ENCODE measurements at regions not wholly inside any gene's neighbourhood (a gene's known extent, or its start where the extent isn't known, plus 50 kb on each side); places are given as distances from the start of the nearest gene placed in this dataset.

- 0 out of 2 replicates have a peak, but pooled peaks cover 2% of the 10 kb centered on the region for H3K9me3 ChIP-seq
- no peaks in the 10 kb centered on the region for H3K4me1 Mint-ChIP-seq (ENCODE audit: low read depth, unreplicated experiment)
- H3K27ac Mint-ChIP-seq (ENCODE audit: unreplicated experiment), result no peak overlapping the region
- H3K4me1 ChIP-seq, result no peaks in the 10 kb centered on the region
- no peaks in the 10 kb centered on the region for H3K36me3 Mint-ChIP-seq (ENCODE audit: insufficient read depth, unreplicated experiment)
- TF ChIP-seq, protein P1, sequence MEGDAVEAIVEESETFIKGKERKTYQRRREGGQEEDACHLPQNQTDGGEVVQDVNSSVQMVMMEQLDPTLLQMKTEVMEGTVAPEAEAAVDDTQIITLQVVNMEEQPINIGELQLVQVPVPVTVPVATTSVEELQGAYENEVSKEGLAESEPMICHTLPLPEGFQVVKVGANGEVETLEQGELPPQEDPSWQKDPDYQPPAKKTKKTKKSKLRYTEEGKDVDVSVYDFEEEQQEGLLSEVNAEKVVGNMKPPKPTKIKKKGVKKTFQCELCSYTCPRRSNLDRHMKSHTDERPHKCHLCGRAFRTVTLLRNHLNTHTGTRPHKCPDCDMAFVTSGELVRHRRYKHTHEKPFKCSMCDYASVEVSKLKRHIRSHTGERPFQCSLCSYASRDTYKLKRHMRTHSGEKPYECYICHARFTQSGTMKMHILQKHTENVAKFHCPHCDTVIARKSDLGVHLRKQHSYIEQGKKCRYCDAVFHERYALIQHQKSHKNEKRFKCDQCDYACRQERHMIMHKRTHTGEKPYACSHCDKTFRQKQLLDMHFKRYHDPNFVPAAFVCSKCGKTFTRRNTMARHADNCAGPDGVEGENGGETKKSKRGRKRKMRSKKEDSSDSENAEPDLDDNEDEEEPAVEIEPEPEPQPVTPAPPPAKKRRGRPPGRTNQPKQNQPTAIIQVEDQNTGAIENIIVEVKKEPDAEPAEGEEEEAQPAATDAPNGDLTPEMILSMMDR (IDR thresholded peaks at IDR 0.05; ENCODE audit: insufficient read depth in 1 of 2, low read depth in 1 of 2, low read length in 1 of 2, severe bottlenecking in 1 of 2, unreplicated experiment in 1 of 2), result no peak
- intact Hi-C loops (cut with micrococcal nuclease; ENCODE audit: unreplicated experiment), result no loop called here
- CTCF ChIA-PET, result no interaction called here
- no peaks in the 10 kb centered on the region for H3K36me3 ChIP-seq (ENCODE audit: control insufficient read depth, insufficient read depth, low read length)
- H3K27me3 Mint-ChIP-seq (ENCODE audit: insufficient read depth, unreplicated experiment), result peaks cover 2% of the 10 kb centered on the region
- H3K27me3 ChIP-seq (replicated peaks; ENCODE audit: control insufficient read depth, insufficient read depth, low read length), result no peaks in the 10 kb centered on the region
- POLR2A ChIA-PET, result no interaction called here
- DNase-seq, result no peak
- H3K4me3 ChIP-seq (ENCODE audit: low read depth, low read length), result no peak overlapping the region
- H3K9me3 Mint-ChIP-seq (ENCODE audit: unreplicated experiment), result peaks cover 13% of the 10 kb centered on the region
- no TSS peak for BruUV-seq (replicated peaks)
- no peak overlapping the region for H3K4me3 Mint-ChIP-seq (ENCODE audit: unreplicated experiment)
Measured at GRCh38 chr15:31208817-31209216, 107.3 kb upstream of the TRPM1 start.

DNA sequence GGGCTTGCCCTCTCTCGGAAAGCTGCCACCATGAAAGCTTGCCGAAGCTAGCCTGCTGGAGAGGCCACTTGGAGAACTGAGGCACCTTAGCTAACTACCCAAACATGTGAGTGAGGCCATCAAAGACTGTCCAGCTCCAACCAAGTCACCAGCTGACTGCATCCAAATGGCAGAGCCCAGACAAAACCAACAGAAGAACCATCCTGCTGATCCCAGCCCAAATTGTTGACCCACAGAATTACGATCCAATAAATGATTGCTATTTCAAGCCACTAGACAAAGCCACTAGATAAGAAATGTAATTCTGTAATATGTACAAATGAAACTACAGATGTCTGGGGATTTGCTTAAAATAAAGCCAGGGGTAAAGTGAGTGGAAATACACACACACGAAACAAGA lies 109.8 kb upstream of the TRPM1 start:
- no peaks in the 10 kb centered on the region for H3K36me3 ChIP-seq (ENCODE audit: control insufficient read depth, insufficient read depth, low read length)
- DNase-seq, result no peak
- TF ChIP-seq, protein P1 (IDR thresholded peaks at IDR 0.05; ENCODE audit: insufficient read depth in 1 of 2, low read depth in 1 of 2, low read length in 1 of 2, severe bottlenecking in 1 of 2, unreplicated experiment in 1 of 2), result no peak
- BruUV-seq (replicated peaks), result no TSS peak
- ChIA-PET POLR2A (no interaction called here), CTCF (no interaction called here)
- H3K4me1 ChIP-seq, result peaks cover 8% of the 10 kb centered on the region; the same call in 1 of the 2 replicates
- Mint-ChIP-seq H3K9me3 (ENCODE audit: unreplicated experiment) (peaks cover 13% of the 10 kb centered on the region), H3K4me3 (ENCODE audit: unreplicated experiment) (no peak overlapping the region), H3K36me3 (ENCODE audit: insufficient read depth, unreplicated experiment) (no peaks in the 10 kb centered on the region), H3K27me3 (ENCODE audit: insufficient read depth, unreplicated experiment) (peaks cover 2% of the 10 kb centered on the region), H3K4me1 (ENCODE audit: low read depth, unreplicated experiment) (no peaks in the 10 kb centered on the region), H3K27ac (ENCODE audit: unreplicated experiment) (no peak overlapping the region)
- intact Hi-C loops (cut with micrococcal nuclease; ENCODE audit: unreplicated experiment), result no loop called here
- no peaks in the 10 kb centered on the region for H3K27me3 ChIP-seq (replicated peaks; ENCODE audit: control insufficient read depth, insufficient read depth, low read length)
- 0 out of 2 replicates have a peak, but pooled peaks cover 2% of the 10 kb centered on the region for H3K9me3 ChIP-seq
- no peak overlapping the region for H3K4me3 ChIP-seq (ENCODE audit: low read depth, low read length)

GRCh38 chr15:31212326-31213080 lies 111.0 kb upstream of the TRPM1 start:
- DNase-seq, result no peak
- intact Hi-C loops (cut with micrococcal nuclease; ENCODE audit: unreplicated experiment), result no loop called here
- Histone ChIP-seq H3K4me3 (ENCODE audit: low read depth, low read length) (no peak overlapping the region), H3K27me3 (replicated peaks; ENCODE audit: control insufficient read depth, insufficient read depth, low read length) (no peaks in the 10 kb centered on the region), H3K9me3 (0 out of 2 replicates have a peak, but pooled peaks cover 2% of the 10 kb centered on the region), H3K4me1 (peaks cover 8% of the 10 kb centered on the region; the same call in 1 of the 2 replicates), H3K36me3 (ENCODE audit: control insufficient read depth, insufficient read depth, low read length) (no peaks in the 10 kb centered on the region)
- Mint-ChIP-seq H3K27me3 (ENCODE audit: insufficient read depth, unreplicated experiment) (peaks cover 2% of the 10 kb centered on the region), H3K4me1 (ENCODE audit: low read depth, unreplicated experiment) (no peaks in the 10 kb centered on the region), H3K36me3 (ENCODE audit: insufficient read depth, unreplicated experiment) (no peaks in the 10 kb centered on the region), H3K9me3 (ENCODE audit: unreplicated experiment) (peaks cover 13% of the 10 kb centered on the region), H3K27ac (ENCODE audit: unreplicated experiment) (no peak overlapping the region), H3K4me3 (ENCODE audit: unreplicated experiment) (no peak overlapping the region)
- no TSS peak for BruUV-seq (replicated peaks)
- ChIA-PET CTCF (interaction anchor here (0.6 kb wide), 2 partner anchors 12 to 246 kb away, joined by 3 read pairs; no protein-coding TSS in a partner anchor), POLR2A (no interaction called here)
- TF ChIP-seq, protein P1 (IDR thresholded peaks at IDR 0.05; ENCODE audit: insufficient read depth in 1 of 2, low read depth in 1 of 2, low read length in 1 of 2, severe bottlenecking in 1 of 2, unreplicated experiment in 1 of 2), result no peak

Data from Caco-2 (cell line).